IPS-18a (cell line): ENCODE measurements at regions not wholly inside any gene's neighbourhood (a gene's known extent, or its start where the extent isn't known, plus 50 kb on each side); places are given as distances from the start of the nearest gene placed in this dataset.

Source experiments
- H3K27ac ChIP-seq: one replicate; pipeline ENCODE4 v1.5.1; 2013; ENCODE audit warnings: low read length
- H3K27me3 ChIP-seq: one replicate; pipeline ENCODE4 v1.6.1; 2013; ENCODE audit warnings: mild to moderate bottlenecking, low read length; ENCODE audit not compliant: control insufficient read depth, insufficient read depth
- H3K36me3 ChIP-seq: one replicate; pipeline ENCODE4 v1.6.1; 2013; ENCODE audit warnings: low read depth, low read length; ENCODE audit not compliant: control insufficient read depth
- H3K4me1 ChIP-seq: one replicate; pipeline ENCODE4 v1.6.1; 2013; ENCODE audit warnings: low read depth, low read length; ENCODE audit not compliant: control insufficient read depth
- H3K4me3 ChIP-seq: one replicate; pipeline ENCODE4 v1.5.1; 2013; ENCODE audit warnings: low read length
- H3K9ac ChIP-seq: one replicate; pipeline ENCODE4 v1.6.1; 2013; ENCODE audit warnings: mild to moderate bottlenecking, low read length, moderate library complexity
- H3K9me3 ChIP-seq: one replicate; pipeline ENCODE4 v1.6.1; 2013; ENCODE audit warnings: low read depth, low read length; ENCODE audit not compliant: control insufficient read depth

- Histone ChIP-seq H3K36me3 (no peaks in the 10 kb centered on the region), H3K9me3 (no peaks in the 10 kb centered on the region), H3K4me1 (no peaks in the 10 kb centered on the region), H3K27me3 (no peaks in the 10 kb centered on the region), H3K4me3 (no peak overlapping the region), H3K9ac (no peak overlapping the region), H3K27ac (no peak overlapping the region)
Observed at GRCh38 chr2:146801886-146802285, 1042.9 kb upstream of the ACVR2A start.

- no peaks in the 10 kb centered on the region for H3K27me3 ChIP-seq
Observed at GRCh38 chr2:146786396-146786795, 1058.4 kb upstream of the ACVR2A start.

DNA sequence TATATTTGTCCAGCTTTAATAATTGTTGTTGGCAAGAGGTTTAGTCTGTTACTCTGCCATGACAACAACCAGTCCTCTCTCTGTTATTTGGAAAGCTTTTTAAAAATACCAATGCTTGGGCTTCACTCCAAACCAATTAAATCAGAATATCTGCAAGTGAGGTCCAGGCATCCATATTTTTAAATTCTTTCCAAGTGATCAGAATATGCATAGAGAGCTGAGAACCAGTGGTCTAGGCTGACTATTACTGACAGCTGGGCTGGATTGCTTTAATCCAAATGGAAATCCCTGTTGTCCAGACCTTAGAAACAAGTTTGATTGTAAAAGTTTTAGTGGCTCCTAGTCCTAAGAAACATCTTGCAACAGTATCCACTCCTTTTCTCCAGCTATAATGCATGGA, 1059.7 kb upstream of the ACVR2A start:
- Histone ChIP-seq H3K4me3 (no peak overlapping the region), H3K27me3 (no peaks in the 10 kb centered on the region), H3K36me3 (no peaks in the 10 kb centered on the region), H3K27ac (no peak overlapping the region), H3K9me3 (peaks cover 10% of the 10 kb centered on the region), H3K4me1 (peaks cover 5% of the 10 kb centered on the region), H3K9ac (no peak overlapping the region)

More at GRCh38 chr2:146786396-146786795, 1058.4 kb upstream of the ACVR2A start:
- no peak overlapping the region for H3K27ac ChIP-seq
- no peak overlapping the region for H3K4me3 ChIP-seq
- H3K9ac ChIP-seq: no peak overlapping the region
- H3K36me3 ChIP-seq: no peaks in the 10 kb centered on the region
- H3K9me3 ChIP-seq: peaks cover 10% of the 10 kb centered on the region
- H3K4me1 ChIP-seq: peaks cover 5% of the 10 kb centered on the region

DNA sequence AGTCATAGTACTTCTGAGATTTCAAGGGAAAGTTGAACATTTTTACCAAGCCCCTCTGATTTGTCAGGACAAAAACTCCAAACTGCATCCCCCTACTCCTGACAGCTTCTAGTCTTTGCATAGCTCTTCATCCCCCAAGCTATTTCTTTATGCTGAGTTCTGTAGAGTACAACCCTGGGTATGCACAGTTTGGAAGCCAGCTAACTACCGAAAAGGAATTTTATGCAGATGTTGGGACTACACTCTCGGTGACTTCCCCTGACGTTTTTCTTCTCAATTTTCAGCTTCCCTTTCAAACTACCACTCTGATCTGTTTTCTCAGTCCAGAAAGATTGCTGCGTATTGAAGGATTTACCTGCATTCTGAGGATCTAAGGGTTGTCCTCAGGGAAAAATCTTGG, 1060.2 kb upstream of the ACVR2A start:
- Histone ChIP-seq H3K4me3 (no peak overlapping the region), H3K27me3 (no peaks in the 10 kb centered on the region), H3K9me3 (peaks cover 10% of the 10 kb centered on the region), H3K4me1 (peaks cover 5% of the 10 kb centered on the region), H3K27ac (no peak overlapping the region), H3K36me3 (no peaks in the 10 kb centered on the region), H3K9ac (no peak overlapping the region)

GRCh38 chr2:146777181-146777580, 1067.6 kb upstream of the ACVR2A start:
- no peak overlapping the region for H3K4me3 ChIP-seq
- H3K9me3 ChIP-seq: no peaks in the 10 kb centered on the region
- H3K9ac ChIP-seq: no peak overlapping the region
- H3K36me3 ChIP-seq: no peaks in the 10 kb centered on the region
- H3K4me1 ChIP-seq: no peaks in the 10 kb centered on the region
- no peaks in the 10 kb centered on the region for H3K27me3 ChIP-seq
- no peak overlapping the region for H3K27ac ChIP-seq

DNA sequence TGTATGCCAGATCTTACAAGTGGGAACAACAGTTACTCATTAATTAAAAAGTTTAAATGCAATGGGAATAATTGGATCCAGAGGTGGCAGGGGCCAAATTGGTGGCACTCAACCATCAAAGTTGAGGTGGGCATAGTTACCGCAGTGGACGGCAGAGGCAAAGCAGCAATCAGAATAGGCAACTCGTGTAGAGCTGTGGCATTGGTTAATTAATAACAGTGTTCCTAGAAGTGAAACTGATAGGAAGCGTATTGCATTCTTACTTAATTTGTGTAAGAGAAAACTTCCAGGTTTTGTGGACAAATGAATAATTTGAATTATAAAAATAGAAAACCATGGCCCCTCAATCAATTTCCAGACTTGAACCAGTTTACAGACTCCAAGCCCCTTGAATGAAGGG, 1068.2 kb upstream of the ACVR2A start:
- H3K36me3 ChIP-seq: no peaks in the 10 kb centered on the region
- H3K27me3 ChIP-seq: no peaks in the 10 kb centered on the region
- H3K27ac ChIP-seq: no peak overlapping the region
- H3K9ac ChIP-seq: no peak overlapping the region
- H3K9me3 ChIP-seq: no peaks in the 10 kb centered on the region
- H3K4me3 ChIP-seq: no peak overlapping the region
- H3K4me1 ChIP-seq: no peaks in the 10 kb centered on the region

DNA sequence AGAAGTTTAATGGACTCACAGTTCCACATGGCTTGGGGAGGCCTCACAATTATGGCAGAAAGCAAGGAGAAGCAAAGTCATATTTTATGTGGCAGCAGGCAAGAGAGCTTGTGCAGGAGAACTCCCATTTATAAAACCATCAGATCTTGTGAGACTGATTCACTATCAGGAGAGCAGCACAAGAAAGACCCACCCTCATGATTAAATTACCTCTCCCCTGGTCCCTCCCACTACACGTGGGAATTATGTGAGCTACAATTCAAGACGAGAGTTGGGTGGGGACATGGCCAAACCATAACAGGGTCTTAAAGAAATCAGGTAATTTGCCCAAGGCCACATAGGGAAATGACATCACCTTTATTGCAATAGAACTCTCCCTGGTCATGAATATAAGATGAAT, 1073.3 kb upstream of the ACVR2A start:
- Histone ChIP-seq H3K27me3 (no peaks in the 10 kb centered on the region), H3K36me3 (no peaks in the 10 kb centered on the region), H3K4me3 (no peak overlapping the region), H3K9ac (no peak overlapping the region), H3K27ac (no peak overlapping the region), H3K9me3 (no peaks in the 10 kb centered on the region), H3K4me1 (no peaks in the 10 kb centered on the region)

DNA sequence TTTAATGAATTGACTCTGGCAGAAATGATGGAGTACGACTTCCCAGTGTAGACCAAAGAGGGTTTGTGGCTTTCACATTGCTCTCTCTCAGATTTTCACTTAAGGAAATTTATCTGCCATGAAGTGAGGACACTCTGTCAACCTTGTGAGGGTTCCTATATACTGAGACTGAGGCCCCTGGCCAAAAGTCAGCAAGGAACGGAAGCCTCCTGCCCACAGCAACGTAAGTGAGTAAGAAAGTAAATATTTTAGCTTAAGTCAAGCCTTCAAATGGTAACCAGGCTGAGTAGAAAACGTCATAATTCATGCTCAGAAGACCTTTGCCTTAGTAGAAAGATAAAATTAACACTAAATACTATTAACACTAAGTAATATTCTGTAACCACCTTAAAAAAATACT, 1080.5 kb upstream of the ACVR2A start:
- Histone ChIP-seq H3K27ac (no peak overlapping the region), H3K4me1 (no peaks in the 10 kb centered on the region), H3K27me3 (no peaks in the 10 kb centered on the region), H3K36me3 (no peaks in the 10 kb centered on the region), H3K9me3 (no peaks in the 10 kb centered on the region), H3K4me3 (no peak overlapping the region), H3K9ac (no peak overlapping the region)

DNA sequence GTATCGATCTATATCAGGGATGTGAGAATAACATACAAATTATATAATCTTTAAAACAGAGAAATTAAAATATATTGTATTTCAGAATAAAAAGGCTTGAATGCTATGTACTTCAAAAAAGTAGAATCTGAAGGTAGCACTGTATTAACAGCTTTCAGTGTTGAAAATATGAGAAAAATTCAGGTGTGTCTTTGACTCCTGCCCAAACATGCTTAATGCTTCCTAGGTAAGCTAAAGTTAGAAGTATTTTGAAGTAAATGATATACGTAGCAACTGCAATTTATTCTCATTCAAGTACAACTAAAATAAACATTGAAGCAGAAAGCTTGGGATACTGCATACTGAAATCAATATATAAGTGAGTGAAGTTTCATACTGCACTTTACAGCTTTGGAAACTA, 1082.0 kb upstream of the ACVR2A start:
- no peak overlapping the region for H3K9ac ChIP-seq
- no peaks in the 10 kb centered on the region for H3K4me1 ChIP-seq
- no peaks in the 10 kb centered on the region for H3K27me3 ChIP-seq
- no peak overlapping the region for H3K4me3 ChIP-seq
- H3K27ac ChIP-seq: no peak overlapping the region
- no peaks in the 10 kb centered on the region for H3K9me3 ChIP-seq
- H3K36me3 ChIP-seq: no peaks in the 10 kb centered on the region

- Histone ChIP-seq H3K36me3 (no peaks in the 10 kb centered on the region), H3K4me3 (no peak overlapping the region), H3K27me3 (no peaks in the 10 kb centered on the region), H3K27ac (no peak overlapping the region), H3K4me1 (no peaks in the 10 kb centered on the region), H3K9me3 (no peaks in the 10 kb centered on the region), H3K9ac (no peak overlapping the region)
Observed at GRCh38 chr2:146754606-146755005, 1090.2 kb upstream of the ACVR2A start.

- H3K27me3 ChIP-seq: no peaks in the 10 kb centered on the region
Observed at GRCh38 chr2:146748046-146748445, 1096.8 kb upstream of the ACVR2A start.

DNA sequence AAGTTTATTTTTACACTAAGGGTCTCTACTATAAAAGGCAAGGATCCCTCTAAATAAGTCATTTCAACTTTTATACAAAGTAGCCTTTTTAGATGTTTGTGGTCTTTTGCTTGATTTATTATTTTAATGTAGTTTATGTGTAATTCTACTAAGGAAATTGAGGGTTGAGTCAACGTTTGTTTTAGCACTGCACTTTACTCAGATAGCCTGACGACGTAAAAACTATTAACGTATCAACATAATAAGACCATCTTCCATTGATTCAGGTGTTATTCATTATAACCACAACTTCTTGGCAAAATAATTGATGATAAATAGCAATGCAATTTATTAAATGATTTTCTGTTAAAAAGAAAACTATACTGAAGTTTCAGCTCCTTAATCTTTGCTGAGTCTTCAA, 1103.6 kb upstream of the ACVR2A start:
- no peaks in the 10 kb centered on the region for H3K27me3 ChIP-seq
- H3K4me1 ChIP-seq: no peaks in the 10 kb centered on the region
- no peak overlapping the region for H3K27ac ChIP-seq
- H3K4me3 ChIP-seq: no peak overlapping the region
- no peak overlapping the region for H3K9ac ChIP-seq
- H3K36me3 ChIP-seq: no peaks in the 10 kb centered on the region
- H3K9me3 ChIP-seq: no peaks in the 10 kb centered on the region

More at GRCh38 chr2:146748046-146748445, 1096.8 kb upstream of the ACVR2A start:
- H3K4me1 ChIP-seq: no peaks in the 10 kb centered on the region
- no peak overlapping the region for H3K27ac ChIP-seq
- H3K9ac ChIP-seq: no peak overlapping the region
- H3K36me3 ChIP-seq: no peaks in the 10 kb centered on the region
- no peaks in the 10 kb centered on the region for H3K9me3 ChIP-seq
- no peak overlapping the region for H3K4me3 ChIP-seq
